SK-N-SH treated with all-trans-retinoic acid at 6 μM for 48 hours (cell line): ENCODE measurements at regions not wholly inside any gene's neighbourhood (a gene's known extent, or its start where the extent isn't known, plus 50 kb on each side); places are given as distances from the start of the nearest gene placed in this dataset.

ENCODE experiments used
- ATAC-seq: fragments of 200-7000 bp; cut with Tn5 transposase; 3 replicates; pipeline ENCODE4 v1.9.1; 2020; ENCODE audit warnings: mild to moderate bottlenecking, moderate library complexity
- ARNTL ChIP-seq: fragments of 450-650 bp; formaldehyde crosslinking; IDR thresholded peaks from 2 replicates; pipeline ENCODE4 v1.5.0; 2020; ENCODE audit warnings: low read depth, mild to moderate bottlenecking, moderate library complexity, borderline replicate concordance
- BACH2 ChIP-seq: fragments of 250-450 bp; sonication (Bioruptor Pico); IDR thresholded peaks from 2 replicates; pipeline ENCODE4 v1.9.0; 2021; ENCODE audit warnings: mild to moderate bottlenecking, borderline replicate concordance
- CSDC2 ChIP-seq: fragments of 250-450 bp; sonication (Bioruptor Pico); IDR thresholded peaks from 2 replicates; pipeline ENCODE4 v1.5.0; 2020; ENCODE audit warnings: mild to moderate bottlenecking, moderate library complexity
- GLIS3 ChIP-seq: fragments of 250-450 bp; sonication (Bioruptor Pico); IDR thresholded peaks from 2 replicates; pipeline ENCODE4 v1.5.0; 2020; ENCODE audit warnings: mild to moderate bottlenecking, moderate library complexity
- ISL1 ChIP-seq: fragments of 250-450 bp; sonication (Bioruptor Pico); IDR thresholded peaks from 2 replicates; pipeline ENCODE4 v2.1.2; 2022; ENCODE audit warnings: mild to moderate bottlenecking, moderate library complexity
- OSR1 ChIP-seq: fragments of 250-450 bp; sonication (Bioruptor Pico); IDR thresholded peaks from 2 replicates; pipeline ENCODE4 v1.8.0; 2022; ENCODE audit warnings: moderate library complexity, mild to moderate bottlenecking, inconsistent platforms
- RARB ChIP-seq: fragments of 250-450 bp; sonication (Bioruptor Pico); IDR thresholded peaks from 2 replicates; pipeline ENCODE4 v1.8.0; 2021; ENCODE audit warnings: mild to moderate bottlenecking, moderate library complexity
- SNAI2 ChIP-seq: fragments of 250-450 bp; sonication (Bioruptor Pico); IDR thresholded peaks from 2 replicates; pipeline ENCODE4 v1.5.0; 2020; ENCODE audit warnings: mild to moderate bottlenecking, moderate library complexity
- TCF4 ChIP-seq: fragments of 250-450 bp; sonication (Bioruptor Pico); IDR thresholded peaks from 2 replicates; pipeline ENCODE4 v1.8.0; 2021; ENCODE audit warnings: mild to moderate bottlenecking, moderate library complexity, borderline replicate concordance
- TOX ChIP-seq: fragments of 250-450 bp; sonication (Bioruptor Pico); IDR thresholded peaks from 2 replicates; pipeline ENCODE4 v1.8.0; 2021; ENCODE audit warnings: mild to moderate bottlenecking, moderate library complexity, borderline replicate concordance
- ZC3H10 ChIP-seq: fragments of 250-450 bp; sonication (Bioruptor Pico); IDR thresholded peaks from 2 replicates; pipeline ENCODE4 v1.5.1; 2021; ENCODE audit warnings: mild to moderate bottlenecking, moderate library complexity
- ZFP3 ChIP-seq: fragments of 250-450 bp; sonication (Bioruptor Pico); IDR thresholded peaks from 2 replicates; pipeline ENCODE4 v1.5.0; 2020; ENCODE audit warnings: mild to moderate bottlenecking, moderate library complexity
- ZFP30 ChIP-seq: fragments of 450-650 bp; formaldehyde crosslinking; IDR thresholded peaks from 2 replicates; pipeline ENCODE4 v1.5.0; 2022; ENCODE audit warnings: mild to moderate bottlenecking, moderate library complexity
- ZNF565 ChIP-seq: fragments of 450-650 bp; formaldehyde crosslinking; conservative IDR thresholded peaks from 2 replicates; pipeline ENCODE4 v1.5.0; 2020; ENCODE audit warnings: low read depth, mild to moderate bottlenecking, moderate library complexity
- ZNF70 ChIP-seq: fragments of 450-650 bp; formaldehyde crosslinking; IDR thresholded peaks from 2 replicates; pipeline ENCODE4 v1.5.0; 2020; ENCODE audit warnings: mild to moderate bottlenecking, moderate library complexity
- TF ChIP-seq, protein P1 (sequence below): fragments of 250-450 bp; sonication (Bioruptor Pico); IDR thresholded peaks from 2 replicates; pipeline ENCODE4 v1.5.1; 2021; ENCODE audit warnings: mild to moderate bottlenecking, moderate library complexity
- TF ChIP-seq, protein P2 (sequence below): fragments of 250-450 bp; sonication (Bioruptor Pico); IDR thresholded peaks from 2 replicates; pipeline ENCODE4 v1.8.0; 2021; ENCODE audit warnings: low read depth, mild to moderate bottlenecking, moderate library complexity, borderline replicate concordance
- TF ChIP-seq, protein P3 (sequence below): fragments of 250-450 bp; sonication (Bioruptor Pico); IDR thresholded peaks from 2 replicates; pipeline ENCODE4 v1.8.0; 2020; ENCODE audit warnings: mild to moderate bottlenecking, moderate library complexity, borderline replicate concordance
- TF ChIP-seq, protein P4 (sequence below): fragments of 250-450 bp; sonication (Bioruptor Pico); IDR thresholded peaks from 2 replicates; pipeline ENCODE4 v1.5.1; 2020; ENCODE audit warnings: low read depth, mild to moderate bottlenecking, moderate library complexity

DNA sequence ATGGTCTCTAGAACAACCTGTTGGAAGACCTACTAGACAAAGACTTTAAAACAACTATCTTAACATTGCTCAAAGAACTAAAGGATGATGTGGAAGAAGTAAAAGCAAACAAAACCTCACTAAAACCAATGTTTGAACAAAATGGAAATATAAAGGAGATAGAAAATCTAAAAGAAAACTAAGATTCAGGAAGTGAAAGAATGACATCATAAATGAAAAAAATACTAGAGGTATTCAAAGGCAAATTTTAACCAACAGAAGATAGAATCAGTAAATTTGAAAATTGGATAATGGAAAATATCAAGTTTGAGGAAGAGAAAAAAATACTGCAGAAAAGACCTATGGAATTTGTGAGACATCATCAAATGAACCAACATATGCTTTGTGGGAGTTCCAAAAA, 914.1 kb upstream of the GJE1 start (continued):
- TF ChIP-seq, protein P1, sequence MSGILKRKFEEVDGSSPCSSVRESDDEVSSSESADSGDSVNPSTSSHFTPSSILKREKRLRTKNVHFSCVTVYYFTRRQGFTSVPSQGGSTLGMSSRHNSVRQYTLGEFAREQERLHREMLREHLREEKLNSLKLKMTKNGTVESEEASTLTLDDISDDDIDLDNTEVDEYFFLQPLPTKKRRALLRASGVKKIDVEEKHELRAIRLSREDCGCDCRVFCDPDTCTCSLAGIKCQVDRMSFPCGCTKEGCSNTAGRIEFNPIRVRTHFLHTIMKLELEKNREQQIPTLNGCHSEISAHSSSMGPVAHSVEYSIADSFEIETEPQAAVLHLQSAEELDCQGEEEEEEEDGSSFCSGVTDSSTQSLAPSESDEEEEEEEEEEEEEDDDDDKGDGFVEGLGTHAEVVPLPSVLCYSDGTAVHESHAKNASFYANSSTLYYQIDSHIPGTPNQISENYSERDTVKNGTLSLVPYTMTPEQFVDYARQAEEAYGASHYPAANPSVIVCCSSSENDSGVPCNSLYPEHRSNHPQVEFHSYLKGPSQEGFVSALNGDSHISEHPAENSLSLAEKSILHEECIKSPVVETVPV (CRISPR knock-in tag), result no peak

DNA sequence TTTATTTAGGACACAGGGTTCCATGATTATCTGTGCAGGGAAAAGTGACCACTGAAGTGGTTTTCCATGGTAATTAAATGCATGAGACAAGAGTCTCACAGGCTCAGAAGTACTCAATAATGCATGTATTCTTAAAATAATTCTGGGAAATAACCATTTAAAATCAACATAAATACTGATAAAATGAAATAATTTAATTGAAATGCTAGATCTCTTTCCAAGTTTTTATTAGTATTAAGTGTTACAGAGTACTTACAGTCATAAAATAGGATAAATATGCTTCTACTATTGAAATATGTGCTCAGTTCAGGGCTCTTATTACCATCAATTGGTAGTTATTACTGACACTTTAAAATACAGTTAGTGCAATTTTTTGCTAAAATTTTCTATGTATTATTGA, 916.0 kb upstream of the GJE1 start:
- no peak for ATAC-seq

DNA sequence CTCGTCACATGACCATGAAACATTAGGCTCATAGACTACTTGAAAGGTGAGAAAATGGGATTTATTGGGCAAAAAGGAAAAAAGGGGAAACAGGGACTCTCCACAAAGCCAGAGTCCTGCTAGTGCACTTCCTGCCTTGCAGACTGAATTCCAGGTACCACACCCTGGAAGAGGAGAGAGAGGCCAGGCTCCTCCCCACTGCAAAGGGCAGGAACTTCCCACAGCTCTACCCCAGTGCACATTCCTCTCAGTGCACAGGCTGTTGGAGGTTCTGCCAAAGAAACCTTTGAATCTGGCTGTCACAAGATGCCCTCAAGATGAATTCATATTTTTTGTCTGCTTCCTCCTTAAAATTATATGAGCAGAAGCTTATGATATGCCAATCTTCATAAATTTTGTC, 920.4 kb upstream of the GJE1 start:
- ATAC-seq, result no peak
- no peak for TF ChIP-seq OSR1 (CRISPR knock-in tag)
- TF ChIP-seq, protein P1 (CRISPR knock-in tag), result no peak
- TF ChIP-seq TCF4, result no peak
- no peak for TF ChIP-seq RARB (CRISPR knock-in tag)
- TF ChIP-seq GLIS3 (CRISPR knock-in tag), result no peak
- TF ChIP-seq ZNF70 (CRISPR knock-in tag), result no peak
- no peak for TF ChIP-seq SNAI2 (CRISPR knock-in tag)
- no peak for TF ChIP-seq TOX (CRISPR knock-in tag)
- no peak for TF ChIP-seq ZFP30 (CRISPR knock-in tag)
- no peak for TF ChIP-seq CSDC2
- TF ChIP-seq ARNTL, result no peak

More for the DNA sequence above, 916.0 kb upstream of the GJE1 start:
- TF ChIP-seq, protein P1 (CRISPR knock-in tag), result no peak
- TF ChIP-seq ZNF70 (CRISPR knock-in tag) (no peak), ZNF565 (CRISPR knock-in tag) (no peak), ZC3H10 (CRISPR knock-in tag) (no peak), ISL1 (CRISPR knock-in tag) (no peak), ZFP3 (no peak), GLIS3 (CRISPR knock-in tag) (no peak), TCF4 (no peak), SNAI2 (CRISPR knock-in tag) (no peak)
- TF ChIP-seq, protein P2, sequence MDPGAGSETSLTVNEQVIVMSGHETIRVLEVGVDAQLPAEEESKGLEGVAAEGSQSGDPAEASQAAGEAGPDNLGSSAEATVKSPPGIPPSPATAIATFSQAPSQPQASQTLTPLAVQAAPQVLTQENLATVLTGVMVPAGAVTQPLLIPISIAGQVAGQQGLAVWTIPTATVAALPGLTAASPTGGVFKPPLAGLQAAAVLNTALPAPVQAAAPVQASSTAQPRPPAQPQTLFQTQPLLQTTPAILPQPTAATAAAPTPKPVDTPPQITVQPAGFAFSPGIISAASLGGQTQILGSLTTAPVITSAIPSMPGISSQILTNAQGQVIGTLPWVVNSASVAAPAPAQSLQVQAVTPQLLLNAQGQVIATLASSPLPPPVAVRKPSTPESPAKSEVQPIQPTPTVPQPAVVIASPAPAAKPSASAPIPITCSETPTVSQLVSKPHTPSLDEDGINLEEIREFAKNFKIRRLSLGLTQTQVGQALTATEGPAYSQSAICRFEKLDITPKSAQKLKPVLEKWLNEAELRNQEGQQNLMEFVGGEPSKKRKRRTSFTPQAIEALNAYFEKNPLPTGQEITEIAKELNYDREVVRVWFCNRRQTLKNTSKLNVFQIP, result no peak
- TF ChIP-seq, protein P3, sequence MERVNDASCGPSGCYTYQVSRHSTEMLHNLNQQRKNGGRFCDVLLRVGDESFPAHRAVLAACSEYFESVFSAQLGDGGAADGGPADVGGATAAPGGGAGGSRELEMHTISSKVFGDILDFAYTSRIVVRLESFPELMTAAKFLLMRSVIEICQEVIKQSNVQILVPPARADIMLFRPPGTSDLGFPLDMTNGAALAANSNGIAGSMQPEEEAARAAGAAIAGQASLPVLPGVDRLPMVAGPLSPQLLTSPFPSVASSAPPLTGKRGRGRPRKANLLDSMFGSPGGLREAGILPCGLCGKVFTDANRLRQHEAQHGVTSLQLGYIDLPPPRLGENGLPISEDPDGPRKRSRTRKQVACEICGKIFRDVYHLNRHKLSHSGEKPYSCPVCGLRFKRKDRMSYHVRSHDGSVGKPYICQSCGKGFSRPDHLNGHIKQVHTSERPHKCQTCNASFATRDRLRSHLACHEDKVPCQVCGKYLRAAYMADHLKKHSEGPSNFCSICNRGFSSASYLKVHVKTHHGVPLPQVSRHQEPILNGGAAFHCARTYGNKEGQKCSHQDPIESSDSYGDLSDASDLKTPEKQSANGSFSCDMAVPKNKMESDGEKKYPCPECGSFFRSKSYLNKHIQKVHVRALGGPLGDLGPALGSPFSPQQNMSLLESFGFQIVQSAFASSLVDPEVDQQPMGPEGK, result no peak
- TF ChIP-seq, protein P4, sequence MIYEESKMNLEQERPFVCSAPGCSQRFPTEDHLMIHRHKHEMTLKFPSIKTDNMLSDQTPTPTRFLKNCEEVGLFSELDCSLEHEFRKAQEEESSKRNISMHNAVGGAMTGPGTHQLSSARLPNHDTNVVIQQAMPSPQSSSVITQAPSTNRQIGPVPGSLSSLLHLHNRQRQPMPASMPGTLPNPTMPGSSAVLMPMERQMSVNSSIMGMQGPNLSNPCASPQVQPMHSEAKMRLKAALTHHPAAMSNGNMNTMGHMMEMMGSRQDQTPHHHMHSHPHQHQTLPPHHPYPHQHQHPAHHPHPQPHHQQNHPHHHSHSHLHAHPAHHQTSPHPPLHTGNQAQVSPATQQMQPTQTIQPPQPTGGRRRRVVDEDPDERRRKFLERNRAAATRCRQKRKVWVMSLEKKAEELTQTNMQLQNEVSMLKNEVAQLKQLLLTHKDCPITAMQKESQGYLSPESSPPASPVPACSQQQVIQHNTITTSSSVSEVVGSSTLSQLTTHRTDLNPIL, result no peak

DNA sequence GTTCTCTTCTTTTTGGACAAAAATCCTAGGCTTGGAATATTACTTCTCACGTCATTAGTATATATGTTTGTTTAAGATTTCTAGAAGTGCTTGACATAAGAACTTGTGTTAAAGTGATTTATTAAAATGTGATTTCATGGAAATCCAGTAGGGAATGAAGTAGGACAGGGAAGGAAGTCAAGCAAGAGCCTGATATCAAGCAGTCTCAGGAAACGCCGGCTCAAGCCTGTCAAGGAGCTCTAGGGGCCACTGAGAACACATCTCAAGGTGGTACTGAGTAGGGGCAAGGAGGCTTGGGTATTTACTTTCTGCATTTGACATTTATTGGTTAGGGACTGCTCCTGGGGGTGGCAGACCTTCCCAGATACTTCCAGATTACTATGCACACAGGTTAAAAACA, 920.9 kb upstream of the GJE1 start:
- no peak for TF ChIP-seq BACH2
- TF ChIP-seq, all 23 proteins: peak for 0
- ATAC-seq, result no peak

DNA sequence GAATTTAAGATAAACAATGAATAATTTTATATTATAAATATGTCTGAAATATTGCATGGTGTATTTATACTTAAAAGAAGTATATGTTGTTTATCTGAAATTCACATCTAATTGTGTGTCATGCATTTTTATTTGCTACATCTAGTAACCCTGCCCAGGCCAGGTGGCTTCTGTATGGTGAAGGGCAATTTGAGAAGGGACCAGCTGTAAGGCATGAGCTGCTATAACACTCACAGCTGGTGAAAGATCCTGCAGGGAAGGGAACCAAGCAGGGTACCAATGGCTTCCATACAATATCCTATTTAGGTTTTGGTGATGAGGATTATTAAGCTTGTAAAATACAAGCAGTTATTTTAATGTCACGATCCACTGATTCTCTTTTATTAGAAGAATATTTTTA, 921.8 kb upstream of the GJE1 start:
- TF ChIP-seq ARNTL (no peak), BACH2 (no peak), ISL1 (CRISPR knock-in tag) (no peak), OSR1 (CRISPR knock-in tag) (no peak)
- TF ChIP-seq, protein P4, result no peak
- TF ChIP-seq, protein P1 (CRISPR knock-in tag), result no peak
- TF ChIP-seq, all 23 proteins: peak for 0
- no peak for ATAC-seq
